HEK293 (cell line): ENCODE measurements at regions not wholly inside any gene's neighbourhood (a gene's known extent, or its start where the extent isn't known, plus 50 kb on each side); places are given as distances from the start of the nearest gene placed in this dataset.
"Not testable (repeated sequence)": the region's sequence is repeated elsewhere in the genome, so short reads cannot be mapped to it uniquely, and the experiment has no call there.

Experiments used
- CTCF ChIP-seq: fragments of 450-650 bp; formaldehyde crosslinking; IDR thresholded peaks from 2 replicates; pipeline ENCODE4 v1.5.1; 2016; ENCODE audit warnings: missing biosample characterization, missing genetic modification characterization
- REPIN1 ChIP-seq: fragments of 450-650 bp; formaldehyde crosslinking; IDR thresholded peaks from 2 replicates; pipeline ENCODE4 v1.5.1; 2017; ENCODE audit warnings: missing biosample characterization, missing genetic modification characterization, low read depth
- REST ChIP-seq: fragments of 450-650 bp; formaldehyde crosslinking; IDR thresholded peaks from 2 replicates; pipeline ENCODE4 v1.5.1; 2016; ENCODE audit warnings: missing biosample characterization, missing genetic modification characterization
- SP7 ChIP-seq: fragments of 450-650 bp; formaldehyde crosslinking; IDR thresholded peaks from 2 replicates; pipeline ENCODE4 v1.5.1; 2016; ENCODE audit warnings: missing biosample characterization, missing genetic modification characterization
- YY2 ChIP-seq: fragments of 450-650 bp; formaldehyde crosslinking; IDR thresholded peaks from 2 replicates; pipeline ENCODE4 v1.5.1; 2016; ENCODE audit warnings: missing biosample characterization, missing genetic modification characterization
- ZBTB10 ChIP-seq: fragments of 450-650 bp; formaldehyde crosslinking; IDR thresholded peaks from 2 replicates; pipeline ENCODE4 v1.5.1; 2016; ENCODE audit warnings: missing biosample characterization, missing genetic modification characterization
- ZFP37 ChIP-seq: fragments of 450-650 bp; formaldehyde crosslinking; IDR thresholded peaks from 2 replicates; pipeline ENCODE4 v1.5.1; 2016; ENCODE audit warnings: missing biosample characterization, missing genetic modification characterization
- ZNF521 ChIP-seq: fragments of 450-650 bp; formaldehyde crosslinking; IDR thresholded peaks from 2 replicates; pipeline ENCODE4 v1.5.1; 2017; ENCODE audit warnings: missing biosample characterization, mild to moderate bottlenecking, missing genetic modification characterization
- ZNF629 ChIP-seq: fragments of 450-650 bp; formaldehyde crosslinking; IDR thresholded peaks from 2 replicates; pipeline ENCODE4 v1.5.1; 2017; ENCODE audit warnings: missing biosample characterization, missing genetic modification characterization
- ZNF670 ChIP-seq: fragments of 450-650 bp; formaldehyde crosslinking; IDR thresholded peaks from 2 replicates; pipeline ENCODE4 v1.5.1; 2016; ENCODE audit warnings: missing biosample characterization, missing genetic modification characterization, low read depth
- ZNF692 ChIP-seq: fragments of 450-650 bp; formaldehyde crosslinking; IDR thresholded peaks from 2 replicates; pipeline ENCODE4 v1.5.1; 2016; ENCODE audit warnings: missing biosample characterization, missing genetic modification characterization
- ZNF701 ChIP-seq: fragments of 450-650 bp; formaldehyde crosslinking; IDR thresholded peaks from 2 replicates; pipeline ENCODE4 v1.5.1; 2016; ENCODE audit warnings: missing biosample characterization, missing genetic modification characterization

GRCh38 chr5:128861155-128861554 lies 104.1 kb upstream of the SLC27A6 start:
- TF ChIP-seq SP7 (tag by site-specific recombination); ZNF629; CTCF (tag by site-specific recombination); ZNF701 (tag by site-specific recombination); ZFP37; ZBTB10 (tag by site-specific recombination); REPIN1 (tag by site-specific recombination); REST (tag by site-specific recombination); ZNF521 (tag by site-specific recombination); YY2; ZNF692; ZNF670 (tag by site-specific recombination): not testable (repeated sequence)
